ENCODE measurements at regions not wholly inside any gene's neighbourhood (a gene's known extent, or its start where the extent isn't known, plus 50 kb on each side); places are given as distances from the start of the nearest gene placed in this dataset.

- no peak for DNase-seq
Measured at GRCh38 chr9:20191228-20191840, 402.5 kb upstream of the SLC24A2 start.

DNA sequence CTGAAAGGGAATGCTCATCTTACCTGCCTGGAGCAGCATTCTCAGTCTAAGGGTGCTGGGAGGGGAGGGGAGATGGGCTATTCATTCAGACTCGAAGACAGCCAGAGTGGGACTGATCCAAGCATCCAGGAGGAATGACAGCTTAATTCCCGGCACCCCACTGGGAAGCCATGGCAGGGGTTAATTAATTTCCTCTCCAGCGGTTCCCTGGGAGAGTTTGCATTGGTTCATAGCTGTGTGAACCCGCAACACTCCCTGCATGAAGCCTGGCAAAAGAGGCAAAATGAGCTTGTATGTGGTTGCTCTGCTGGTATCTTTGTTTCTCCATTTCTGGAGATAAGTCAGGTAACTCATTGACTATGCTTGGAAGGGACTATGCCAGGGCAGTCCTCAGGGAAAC lies 401.0 kb upstream of the SLC24A2 start:
- no peak for DNase-seq

- no peak for DNase-seq
Measured at GRCh38 chr9:20188616-20189369, 400.0 kb upstream of the SLC24A2 start.

DNA sequence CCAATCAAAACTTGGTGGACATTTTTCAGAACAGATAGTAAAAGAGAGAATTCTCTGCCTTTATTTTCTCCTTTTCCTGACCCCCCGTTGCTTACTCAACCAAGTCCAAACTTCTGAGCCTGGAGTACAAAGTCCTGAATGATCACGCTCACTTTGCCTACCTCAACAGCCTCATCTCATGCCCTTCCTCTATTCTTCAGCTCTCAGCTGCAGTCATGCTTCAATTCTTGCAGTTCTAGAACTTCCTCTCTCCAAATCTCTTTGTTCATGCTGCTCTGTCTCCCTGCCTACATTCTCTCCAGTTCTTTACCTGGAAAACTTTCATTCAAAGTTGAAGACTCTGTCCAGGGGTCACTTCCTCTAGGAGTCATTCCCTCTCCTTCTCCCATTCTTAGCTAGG lies 398.5 kb upstream of the SLC24A2 start:
- DNase-seq = no peak

DNA sequence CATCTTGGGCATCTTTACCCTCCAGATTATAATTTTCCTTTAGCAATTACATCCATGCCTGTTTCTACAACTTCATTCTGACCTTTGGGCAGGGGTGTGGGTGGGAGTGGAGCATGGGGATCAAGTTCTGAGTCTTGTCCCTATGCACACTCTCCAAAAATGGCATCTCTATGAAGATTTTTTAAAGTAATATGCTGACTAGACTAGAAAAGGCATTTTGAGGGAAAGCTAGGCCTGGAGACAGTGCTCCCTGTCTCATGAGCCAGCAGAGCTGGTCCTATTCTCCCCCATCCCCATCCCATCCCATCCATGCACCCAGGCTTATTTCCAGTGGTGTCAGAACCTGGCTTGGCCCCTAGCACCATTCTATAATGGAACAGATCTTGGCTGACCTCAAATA lies 398.0 kb upstream of the SLC24A2 start:
- no peak for DNase-seq

DNA sequence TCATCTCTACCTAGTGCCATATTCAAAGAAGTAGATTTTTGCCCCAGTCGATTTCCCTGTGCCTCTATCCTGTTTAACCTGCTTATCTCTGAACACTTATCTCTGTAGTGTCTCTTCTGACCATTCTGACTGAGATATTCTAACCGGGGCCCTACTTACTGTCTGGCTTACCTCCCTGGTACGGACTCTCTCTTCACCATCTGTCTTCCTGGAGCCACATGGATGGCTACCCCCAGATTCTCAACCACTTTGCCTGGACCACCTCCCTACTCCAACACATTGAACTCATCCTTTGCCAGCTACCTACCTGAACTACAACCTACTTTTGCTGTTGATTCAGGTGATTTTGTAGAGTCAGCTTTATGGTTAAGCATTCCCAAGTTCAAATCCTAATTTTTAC lies 397.4 kb upstream of the SLC24A2 start:
- DNase-seq = no peak

DNA sequence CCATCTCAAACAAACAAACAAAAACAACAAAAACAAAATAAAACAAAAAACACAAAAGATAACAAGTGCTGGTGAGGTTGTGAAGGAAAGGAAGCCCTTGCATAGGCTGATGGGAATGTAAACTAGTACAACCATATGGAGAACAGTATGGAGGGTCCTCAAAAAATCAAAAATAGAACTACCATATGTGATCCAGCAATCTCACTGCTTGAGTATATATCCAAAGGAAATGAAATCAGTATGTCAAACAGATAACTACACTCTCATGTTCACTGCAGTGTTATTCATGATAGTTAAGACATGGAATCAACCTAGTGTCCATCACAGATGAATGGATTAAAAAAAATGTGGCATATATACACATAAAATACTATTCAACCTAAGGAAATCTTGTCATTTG lies 395.7 kb upstream of the SLC24A2 start:
- DNase-seq = no peak

DNA sequence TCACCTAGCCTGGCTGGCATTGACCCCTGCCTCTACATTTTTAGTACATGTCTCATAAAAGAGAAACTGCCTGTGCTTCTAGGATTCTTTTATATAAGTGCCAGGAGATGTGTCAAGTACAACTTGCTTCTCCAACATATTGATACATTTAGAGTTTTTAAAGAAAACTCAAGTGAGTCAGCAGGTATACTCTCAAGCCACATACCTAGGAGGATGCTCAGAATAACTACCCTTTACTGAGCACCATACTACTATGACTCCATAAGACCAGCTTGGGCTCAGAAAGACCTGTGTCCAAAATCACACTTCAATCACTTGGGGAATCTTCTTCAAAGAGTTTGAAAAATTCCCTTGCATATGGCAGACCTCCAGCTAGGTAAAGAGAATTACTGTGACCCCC lies 389.8 kb upstream of the SLC24A2 start:
- DNase-seq = no peak

GRCh38 chr9:20178197-20178596 lies 389.4 kb upstream of the SLC24A2 start:
- DNase-seq = no peak

- no peak for DNase-seq
Measured at GRCh38 chr9:20170122-20170521, 381.3 kb upstream of the SLC24A2 start.

GRCh38 chr9:20152151-20152725 lies 363.4 kb upstream of the SLC24A2 start:
- no peak for DNase-seq

DNA sequence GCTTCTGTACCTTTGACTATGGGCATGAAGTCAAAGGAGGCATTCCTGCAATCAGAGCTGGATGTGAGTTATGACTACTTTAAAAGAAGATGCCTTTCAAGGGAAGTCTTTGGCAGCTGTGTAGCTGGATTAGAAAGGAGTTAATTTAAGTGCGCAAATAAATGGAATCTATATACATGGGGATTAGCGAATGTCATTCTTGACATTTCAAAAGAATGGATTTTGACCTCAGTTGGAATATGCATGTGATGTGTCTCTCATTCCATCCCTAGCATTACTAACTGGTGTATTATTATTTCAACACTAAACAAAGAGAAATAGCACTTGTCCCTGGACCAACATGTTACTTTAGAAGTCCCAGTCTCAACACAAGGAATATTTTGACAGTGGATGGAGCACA lies 359.6 kb upstream of the SLC24A2 start:
- no peak for DNase-seq

DNA sequence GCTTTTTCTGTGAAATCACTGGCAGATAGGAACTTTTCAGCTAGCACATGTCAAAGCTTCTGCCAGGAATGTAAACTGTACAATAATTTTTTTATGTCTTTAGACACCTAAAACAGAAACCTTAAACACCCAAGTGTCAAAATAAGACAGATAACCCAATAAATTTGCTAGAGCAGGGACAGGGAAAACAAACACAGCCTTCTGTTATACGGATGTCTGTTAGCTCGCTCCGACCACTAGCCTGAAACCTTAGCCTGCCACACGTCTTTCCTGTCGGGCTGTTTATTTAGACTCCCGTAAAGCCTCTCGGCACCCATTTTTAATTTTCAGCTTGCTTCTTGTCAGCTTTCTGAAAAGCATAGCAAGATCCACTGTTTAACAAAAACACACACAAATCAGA lies 355.4 kb upstream of the SLC24A2 start:
- no peak for DNase-seq

GRCh38 chr9:20139763-20140290 lies 351.0 kb upstream of the SLC24A2 start:
- no peak for DNase-seq

DNA sequence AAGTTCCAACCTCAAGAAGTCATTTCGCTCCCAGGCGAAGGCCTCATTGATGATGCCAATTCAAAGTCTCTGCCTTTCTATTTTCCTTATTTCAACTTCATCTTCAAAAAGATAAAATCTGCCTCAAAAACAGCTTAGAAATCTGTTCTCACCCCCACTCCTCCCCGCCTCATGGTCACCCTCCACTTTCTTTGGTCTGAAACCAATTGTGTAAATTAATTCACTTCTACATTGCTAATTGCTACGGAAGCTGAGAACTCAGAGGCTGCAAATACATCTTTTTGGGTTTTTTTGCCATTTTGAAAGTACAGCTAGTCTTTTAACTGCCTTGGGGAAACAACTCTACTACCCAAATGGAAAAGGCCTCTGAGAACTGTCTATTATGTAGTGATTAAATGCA lies 350.0 kb upstream of the SLC24A2 start:
- no peak for DNase-seq

DNA sequence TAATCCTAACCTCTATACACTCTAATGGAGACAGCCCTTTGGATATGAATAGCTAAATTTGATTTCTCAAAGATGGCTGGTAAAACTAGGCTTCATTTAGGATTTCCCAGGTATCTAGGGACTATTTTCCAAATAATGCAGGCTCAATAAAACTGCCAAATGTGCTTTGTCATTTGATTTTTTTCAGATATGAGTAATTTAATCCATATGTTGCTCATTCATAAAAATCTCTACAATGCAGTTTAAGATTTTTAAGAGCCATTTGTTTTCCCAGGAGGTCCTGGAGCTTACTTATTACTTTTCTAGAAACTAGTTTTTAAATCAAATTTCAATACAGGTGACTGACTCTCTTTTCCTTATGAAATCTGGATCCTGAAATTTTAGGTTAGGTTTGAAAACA lies 349.3 kb upstream of the SLC24A2 start:
- DNase-seq = no peak

DNA sequence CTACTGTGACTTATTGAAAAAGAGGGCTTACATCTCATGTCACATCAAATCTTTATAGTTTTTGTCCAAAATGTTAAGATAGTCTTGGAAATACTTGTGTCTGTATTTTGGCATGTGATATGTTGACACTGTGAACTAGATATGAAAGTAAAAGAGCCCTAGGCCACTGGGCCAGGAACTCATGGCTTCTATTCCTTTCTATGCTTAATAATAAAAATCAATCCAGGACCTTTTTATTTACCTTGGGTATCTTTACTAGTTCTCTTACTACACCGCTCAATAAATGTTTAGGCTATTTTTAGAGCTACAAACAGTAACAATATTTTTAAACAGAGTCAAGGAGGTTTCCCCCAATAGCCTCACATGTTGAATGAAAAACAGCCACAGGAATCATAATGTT lies 348.6 kb upstream of the SLC24A2 start:
- DNase-seq = no peak

GRCh38 chr9:20135119-20135697 lies 346.4 kb upstream of the SLC24A2 start:
- no peak for DNase-seq

- DNase-seq = no peak
Measured at GRCh38 chr9:20125727-20126126, 336.9 kb upstream of the SLC24A2 start.

DNA sequence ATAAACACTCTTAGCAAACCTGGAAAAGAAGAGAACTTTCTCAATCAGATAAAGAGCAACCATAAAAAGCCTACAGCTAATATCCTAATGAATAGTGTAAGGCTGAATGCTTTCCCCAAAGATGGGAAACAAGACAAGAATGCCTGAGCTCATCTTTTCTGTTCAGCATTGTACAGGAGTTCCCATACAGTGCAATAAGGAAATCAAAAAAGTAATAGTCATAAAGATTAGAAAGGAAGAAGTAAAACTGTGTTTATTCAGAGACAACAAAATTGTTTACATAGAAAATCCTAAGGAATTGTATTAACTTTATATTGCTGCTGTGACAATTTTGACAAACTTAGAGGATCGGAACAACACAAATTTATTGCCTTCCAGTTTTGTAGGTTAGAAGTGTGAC lies 330.7 kb upstream of the SLC24A2 start:
- no peak for DNase-seq

GRCh38 chr9:20117986-20118385 lies 329.1 kb upstream of the SLC24A2 start:
- peak; percentile 61 to 68 for DNase-seq

- no peak for DNase-seq
Measured at GRCh38 chr9:20117482-20117881, 328.6 kb upstream of the SLC24A2 start.

DNA sequence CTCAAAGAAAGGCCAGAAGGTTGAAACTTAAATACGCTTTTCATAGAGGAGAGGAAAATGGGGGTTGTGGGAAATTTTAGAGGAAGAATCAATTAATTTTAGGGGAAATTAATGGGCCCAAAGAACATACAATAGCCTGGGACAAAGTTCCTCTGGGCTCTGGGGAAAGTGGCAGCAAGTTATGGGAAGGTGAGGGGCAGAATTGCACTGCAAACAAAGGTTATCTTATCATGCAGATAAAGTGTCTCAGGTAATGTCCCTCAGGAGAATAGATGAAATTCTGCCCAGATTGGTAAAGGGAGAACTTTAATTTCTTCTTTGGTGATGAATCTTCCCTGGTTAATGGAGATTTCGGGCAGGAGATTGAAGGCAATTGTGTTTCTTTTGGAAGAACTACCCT lies 326.1 kb upstream of the SLC24A2 start:
- DNase-seq = no peak

- no peak for DNase-seq
Measured at GRCh38 chr9:20112205-20112783, 323.5 kb upstream of the SLC24A2 start.

All from AML-193 (cell line).